IPS DF 4.7 (cell line): ENCODE measurements at regions not wholly inside any gene's neighbourhood (a gene's known extent, or its start where the extent isn't known, plus 50 kb on each side); places are given as distances from the start of the nearest gene placed in this dataset.
"Not testable (repeated sequence)": the region's sequence is repeated elsewhere in the genome, so short reads cannot be mapped to it uniquely, and the experiment has no call there.

ENCODE experiments used
- DNase-seq: peaks from one replicate; pipeline ENCODE4 v3.0.0-alpha.2; 2013; ENCODE audit warnings: low spot score; ENCODE audit errors: extremely low read depth

GRCh38 chr20:52444455-52444854 is 252.9 kb upstream of the ZFP64 start:
- no peak for DNase-seq

- no peak for DNase-seq
These were observed 252.3 kb upstream of the ZFP64 start for GRCh38 chr20:52443874-52444273.

GRCh38 chr20:52441710-52442109 is 250.1 kb upstream of the ZFP64 start:
- no peak for DNase-seq

- DNase-seq = no peak
These were observed 247.8 kb upstream of the ZFP64 start for GRCh38 chr20:52439375-52439774.

GRCh38 chr20:52438326-52438963 is 246.9 kb upstream of the ZFP64 start:
- no peak for DNase-seq

GRCh38 chr20:52434453-52434852 is 242.9 kb upstream of the ZFP64 start:
- DNase-seq = no peak

GRCh38 chr20:52434041-52434425 is 242.5 kb upstream of the ZFP64 start:
- DNase-seq = no peak

- no peak for DNase-seq
These were observed 241.9 kb upstream of the ZFP64 start for GRCh38 chr20:52433326-52434040.

- no peak for DNase-seq
These were observed 241.2 kb upstream of the ZFP64 start for GRCh38 chr20:52432740-52433139.

GRCh38 chr20:52429029-52429428 is 237.4 kb upstream of the ZFP64 start:
- no peak for DNase-seq

GRCh38 chr20:52427960-52428359 is 236.4 kb upstream of the ZFP64 start:
- DNase-seq = no peak

- DNase-seq = no peak
These were observed 235.3 kb upstream of the ZFP64 start for GRCh38 chr20:52426856-52427255.

- no peak for DNase-seq
These were observed 234.1 kb upstream of the ZFP64 start for GRCh38 chr20:52425701-52426100.

GRCh38 chr20:52425253-52425652 is 233.7 kb upstream of the ZFP64 start:
- DNase-seq = no peak

GRCh38 chr20:52424357-52424942 is 232.9 kb upstream of the ZFP64 start:
- DNase-seq = not testable (repeated sequence)

GRCh38 chr20:52423536-52424140 is 232.1 kb upstream of the ZFP64 start:
- not testable (repeated sequence) for DNase-seq

GRCh38 chr20:52422574-52423336 is 231.2 kb upstream of the ZFP64 start:
- DNase-seq = no peak

GRCh38 chr20:52420805-52421204 is 229.2 kb upstream of the ZFP64 start:
- DNase-seq = no peak

- no peak for DNase-seq
These were observed 227.6 kb upstream of the ZFP64 start for GRCh38 chr20:52419205-52419604.

- no peak for DNase-seq
These were observed 225.4 kb upstream of the ZFP64 start for GRCh38 chr20:52416953-52417352.

- DNase-seq = no peak
These were observed 220.0 kb upstream of the ZFP64 start for GRCh38 chr20:52411611-52412010.
